SK-N-SH treated with all-trans-retinoic acid at 6 μM for 48 hours (cell line): ENCODE measurements at regions not wholly inside any gene's neighbourhood (a gene's known extent, or its start where the extent isn't known, plus 50 kb on each side); places are given as distances from the start of the nearest gene placed in this dataset.

Experiments
- ATAC-seq: fragments of 200-7000 bp; cut with Tn5 transposase; 3 replicates; pipeline ENCODE4 v1.9.1; 2020; ENCODE audit warnings: mild to moderate bottlenecking, moderate library complexity
- ARNTL ChIP-seq: fragments of 450-650 bp; formaldehyde crosslinking; IDR thresholded peaks from 2 replicates; pipeline ENCODE4 v1.5.0; 2020; ENCODE audit warnings: low read depth, mild to moderate bottlenecking, moderate library complexity, borderline replicate concordance
- BACH2 ChIP-seq: fragments of 250-450 bp; sonication (Bioruptor Pico); IDR thresholded peaks from 2 replicates; pipeline ENCODE4 v1.9.0; 2021; ENCODE audit warnings: mild to moderate bottlenecking, borderline replicate concordance
- ISL1 ChIP-seq: fragments of 250-450 bp; sonication (Bioruptor Pico); IDR thresholded peaks from 2 replicates; pipeline ENCODE4 v2.1.2; 2022; ENCODE audit warnings: mild to moderate bottlenecking, moderate library complexity
- PPARA ChIP-seq: fragments of 250-450 bp; sonication (Bioruptor Pico); IDR thresholded peaks from 2 replicates; pipeline ENCODE4 v1.5.0; 2020; ENCODE audit warnings: mild to moderate bottlenecking, borderline replicate concordance
- SNAI2 ChIP-seq: fragments of 250-450 bp; sonication (Bioruptor Pico); IDR thresholded peaks from 2 replicates; pipeline ENCODE4 v1.5.0; 2020; ENCODE audit warnings: mild to moderate bottlenecking, moderate library complexity
- TCF4 ChIP-seq: fragments of 250-450 bp; sonication (Bioruptor Pico); IDR thresholded peaks from 2 replicates; pipeline ENCODE4 v1.8.0; 2021; ENCODE audit warnings: mild to moderate bottlenecking, moderate library complexity, borderline replicate concordance
- ZC3H10 ChIP-seq: fragments of 250-450 bp; sonication (Bioruptor Pico); IDR thresholded peaks from 2 replicates; pipeline ENCODE4 v1.5.1; 2021; ENCODE audit warnings: mild to moderate bottlenecking, moderate library complexity
- ZFP3 ChIP-seq: fragments of 250-450 bp; sonication (Bioruptor Pico); IDR thresholded peaks from 2 replicates; pipeline ENCODE4 v1.5.0; 2020; ENCODE audit warnings: mild to moderate bottlenecking, moderate library complexity
- ZFP30 ChIP-seq: fragments of 450-650 bp; formaldehyde crosslinking; IDR thresholded peaks from 2 replicates; pipeline ENCODE4 v1.5.0; 2022; ENCODE audit warnings: mild to moderate bottlenecking, moderate library complexity
- ZNF565 ChIP-seq: fragments of 450-650 bp; formaldehyde crosslinking; conservative IDR thresholded peaks from 2 replicates; pipeline ENCODE4 v1.5.0; 2020; ENCODE audit warnings: low read depth, mild to moderate bottlenecking, moderate library complexity
- ZNF70 ChIP-seq: fragments of 450-650 bp; formaldehyde crosslinking; IDR thresholded peaks from 2 replicates; pipeline ENCODE4 v1.5.0; 2020; ENCODE audit warnings: mild to moderate bottlenecking, moderate library complexity
- ZNF8 ChIP-seq: fragments of 450-650 bp; formaldehyde crosslinking; IDR thresholded peaks from 2 replicates; pipeline ENCODE4 v1.5.0; 2020; ENCODE audit warnings: mild to moderate bottlenecking, moderate library complexity
- TF ChIP-seq, protein P1 (sequence below): fragments of 250-450 bp; sonication (Bioruptor Pico); IDR thresholded peaks from 2 replicates; pipeline ENCODE4 v1.5.1; 2020; ENCODE audit warnings: low read depth, mild to moderate bottlenecking, moderate library complexity
- TF ChIP-seq, protein P2 (sequence below): fragments of 250-450 bp; sonication (Bioruptor Pico); IDR thresholded peaks from 2 replicates; pipeline ENCODE4 v1.5.1; 2021; ENCODE audit warnings: mild to moderate bottlenecking, moderate library complexity
- TF ChIP-seq, protein P3 (sequence below): fragments of 250-450 bp; sonication (Bioruptor Pico); IDR thresholded peaks from 2 replicates; pipeline ENCODE4 v1.8.0; 2021; ENCODE audit warnings: low read depth, mild to moderate bottlenecking, moderate library complexity, borderline replicate concordance
- TF ChIP-seq, protein P4 (sequence below): fragments of 250-450 bp; sonication (Bioruptor Pico); IDR thresholded peaks from 2 replicates; pipeline ENCODE4 v1.8.0; 2020; ENCODE audit warnings: mild to moderate bottlenecking, moderate library complexity, borderline replicate concordance
- TF ChIP-seq, protein P5 (sequence below): fragments of 250-450 bp; sonication (Bioruptor Pico); IDR thresholded peaks from 2 replicates; pipeline ENCODE4 v1.5.0; 2020; ENCODE audit warnings: mild to moderate bottlenecking, moderate library complexity

DNA sequence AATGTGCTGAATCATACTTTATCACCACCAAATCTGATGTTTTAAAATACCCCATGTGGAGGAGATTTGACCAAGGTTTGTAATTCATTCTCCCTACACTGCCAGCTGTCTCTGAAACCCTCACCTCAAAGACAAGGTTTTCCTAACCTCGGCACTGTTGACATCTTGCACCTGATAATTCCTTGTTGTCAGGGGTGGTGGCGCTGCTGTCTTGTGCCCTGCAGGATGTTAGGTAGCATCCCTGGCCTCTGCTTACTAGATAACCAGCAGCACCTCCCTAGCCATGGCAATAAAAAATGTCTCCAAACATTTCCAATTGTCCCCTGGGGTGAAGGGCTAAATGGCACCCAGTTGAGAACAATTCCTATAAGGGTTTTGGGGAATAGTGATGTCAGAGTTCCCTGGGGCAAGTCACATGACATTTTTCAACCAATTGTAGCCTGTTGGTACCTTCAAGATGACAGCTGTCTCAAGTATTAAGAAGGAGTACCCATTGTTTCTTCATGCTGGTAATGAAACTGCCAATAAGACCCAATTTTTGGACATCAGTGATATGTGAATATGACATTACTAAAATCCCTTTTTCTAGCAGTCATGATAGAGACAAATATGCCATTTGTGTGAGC lies 160.6 kb upstream of the PLCXD3 start:
- ATAC-seq = no peak

DNA sequence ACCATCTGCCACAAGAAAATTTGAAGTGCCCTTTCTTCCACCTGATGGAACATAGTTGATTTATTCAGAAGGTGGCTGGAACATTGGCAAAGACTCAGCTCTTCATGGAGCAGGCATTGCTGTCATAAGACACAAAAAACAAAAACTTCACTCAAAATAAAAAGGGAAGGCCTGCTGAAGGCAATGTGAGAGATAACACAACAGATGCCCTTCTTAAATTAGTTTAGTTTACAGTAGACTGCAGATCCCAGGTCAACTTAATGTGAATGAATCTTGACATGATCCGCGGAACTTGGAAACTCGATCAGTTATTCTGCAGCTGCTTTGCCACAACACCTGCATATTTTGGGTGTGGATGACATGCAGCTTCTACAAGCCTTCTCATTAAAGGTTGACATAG lies 159.8 kb upstream of the PLCXD3 start:
- ATAC-seq = no peak
- TF ChIP-seq ZNF8 (CRISPR knock-in tag) (no peak), ZNF70 (CRISPR knock-in tag) (no peak), PPARA (CRISPR knock-in tag) (no peak), ARNTL (CRISPR knock-in tag) (no peak), ZFP3 (no peak), ZNF565 (CRISPR knock-in tag) (no peak), BACH2 (CRISPR knock-in tag) (no peak), ISL1 (CRISPR knock-in tag) (0 out of 2 replicates have a peak, but pooled peaks have one; percentile 11), SNAI2 (no peak), ZC3H10 (CRISPR knock-in tag) (no peak), TCF4 (CRISPR knock-in tag) (peak; percentile 56; the same call in 1 of the 2 replicates)
- TF ChIP-seq, protein P1, sequence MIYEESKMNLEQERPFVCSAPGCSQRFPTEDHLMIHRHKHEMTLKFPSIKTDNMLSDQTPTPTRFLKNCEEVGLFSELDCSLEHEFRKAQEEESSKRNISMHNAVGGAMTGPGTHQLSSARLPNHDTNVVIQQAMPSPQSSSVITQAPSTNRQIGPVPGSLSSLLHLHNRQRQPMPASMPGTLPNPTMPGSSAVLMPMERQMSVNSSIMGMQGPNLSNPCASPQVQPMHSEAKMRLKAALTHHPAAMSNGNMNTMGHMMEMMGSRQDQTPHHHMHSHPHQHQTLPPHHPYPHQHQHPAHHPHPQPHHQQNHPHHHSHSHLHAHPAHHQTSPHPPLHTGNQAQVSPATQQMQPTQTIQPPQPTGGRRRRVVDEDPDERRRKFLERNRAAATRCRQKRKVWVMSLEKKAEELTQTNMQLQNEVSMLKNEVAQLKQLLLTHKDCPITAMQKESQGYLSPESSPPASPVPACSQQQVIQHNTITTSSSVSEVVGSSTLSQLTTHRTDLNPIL (CRISPR knock-in tag) = no peak
- TF ChIP-seq, protein P2, sequence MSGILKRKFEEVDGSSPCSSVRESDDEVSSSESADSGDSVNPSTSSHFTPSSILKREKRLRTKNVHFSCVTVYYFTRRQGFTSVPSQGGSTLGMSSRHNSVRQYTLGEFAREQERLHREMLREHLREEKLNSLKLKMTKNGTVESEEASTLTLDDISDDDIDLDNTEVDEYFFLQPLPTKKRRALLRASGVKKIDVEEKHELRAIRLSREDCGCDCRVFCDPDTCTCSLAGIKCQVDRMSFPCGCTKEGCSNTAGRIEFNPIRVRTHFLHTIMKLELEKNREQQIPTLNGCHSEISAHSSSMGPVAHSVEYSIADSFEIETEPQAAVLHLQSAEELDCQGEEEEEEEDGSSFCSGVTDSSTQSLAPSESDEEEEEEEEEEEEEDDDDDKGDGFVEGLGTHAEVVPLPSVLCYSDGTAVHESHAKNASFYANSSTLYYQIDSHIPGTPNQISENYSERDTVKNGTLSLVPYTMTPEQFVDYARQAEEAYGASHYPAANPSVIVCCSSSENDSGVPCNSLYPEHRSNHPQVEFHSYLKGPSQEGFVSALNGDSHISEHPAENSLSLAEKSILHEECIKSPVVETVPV = no peak
- TF ChIP-seq, protein P3, sequence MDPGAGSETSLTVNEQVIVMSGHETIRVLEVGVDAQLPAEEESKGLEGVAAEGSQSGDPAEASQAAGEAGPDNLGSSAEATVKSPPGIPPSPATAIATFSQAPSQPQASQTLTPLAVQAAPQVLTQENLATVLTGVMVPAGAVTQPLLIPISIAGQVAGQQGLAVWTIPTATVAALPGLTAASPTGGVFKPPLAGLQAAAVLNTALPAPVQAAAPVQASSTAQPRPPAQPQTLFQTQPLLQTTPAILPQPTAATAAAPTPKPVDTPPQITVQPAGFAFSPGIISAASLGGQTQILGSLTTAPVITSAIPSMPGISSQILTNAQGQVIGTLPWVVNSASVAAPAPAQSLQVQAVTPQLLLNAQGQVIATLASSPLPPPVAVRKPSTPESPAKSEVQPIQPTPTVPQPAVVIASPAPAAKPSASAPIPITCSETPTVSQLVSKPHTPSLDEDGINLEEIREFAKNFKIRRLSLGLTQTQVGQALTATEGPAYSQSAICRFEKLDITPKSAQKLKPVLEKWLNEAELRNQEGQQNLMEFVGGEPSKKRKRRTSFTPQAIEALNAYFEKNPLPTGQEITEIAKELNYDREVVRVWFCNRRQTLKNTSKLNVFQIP (CRISPR knock-in tag) = no peak
- TF ChIP-seq, protein P4, sequence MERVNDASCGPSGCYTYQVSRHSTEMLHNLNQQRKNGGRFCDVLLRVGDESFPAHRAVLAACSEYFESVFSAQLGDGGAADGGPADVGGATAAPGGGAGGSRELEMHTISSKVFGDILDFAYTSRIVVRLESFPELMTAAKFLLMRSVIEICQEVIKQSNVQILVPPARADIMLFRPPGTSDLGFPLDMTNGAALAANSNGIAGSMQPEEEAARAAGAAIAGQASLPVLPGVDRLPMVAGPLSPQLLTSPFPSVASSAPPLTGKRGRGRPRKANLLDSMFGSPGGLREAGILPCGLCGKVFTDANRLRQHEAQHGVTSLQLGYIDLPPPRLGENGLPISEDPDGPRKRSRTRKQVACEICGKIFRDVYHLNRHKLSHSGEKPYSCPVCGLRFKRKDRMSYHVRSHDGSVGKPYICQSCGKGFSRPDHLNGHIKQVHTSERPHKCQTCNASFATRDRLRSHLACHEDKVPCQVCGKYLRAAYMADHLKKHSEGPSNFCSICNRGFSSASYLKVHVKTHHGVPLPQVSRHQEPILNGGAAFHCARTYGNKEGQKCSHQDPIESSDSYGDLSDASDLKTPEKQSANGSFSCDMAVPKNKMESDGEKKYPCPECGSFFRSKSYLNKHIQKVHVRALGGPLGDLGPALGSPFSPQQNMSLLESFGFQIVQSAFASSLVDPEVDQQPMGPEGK (CRISPR knock-in tag) = no peak

More for the DNA sequence above, 160.6 kb upstream of the PLCXD3 start:
- TF ChIP-seq, protein P5, sequence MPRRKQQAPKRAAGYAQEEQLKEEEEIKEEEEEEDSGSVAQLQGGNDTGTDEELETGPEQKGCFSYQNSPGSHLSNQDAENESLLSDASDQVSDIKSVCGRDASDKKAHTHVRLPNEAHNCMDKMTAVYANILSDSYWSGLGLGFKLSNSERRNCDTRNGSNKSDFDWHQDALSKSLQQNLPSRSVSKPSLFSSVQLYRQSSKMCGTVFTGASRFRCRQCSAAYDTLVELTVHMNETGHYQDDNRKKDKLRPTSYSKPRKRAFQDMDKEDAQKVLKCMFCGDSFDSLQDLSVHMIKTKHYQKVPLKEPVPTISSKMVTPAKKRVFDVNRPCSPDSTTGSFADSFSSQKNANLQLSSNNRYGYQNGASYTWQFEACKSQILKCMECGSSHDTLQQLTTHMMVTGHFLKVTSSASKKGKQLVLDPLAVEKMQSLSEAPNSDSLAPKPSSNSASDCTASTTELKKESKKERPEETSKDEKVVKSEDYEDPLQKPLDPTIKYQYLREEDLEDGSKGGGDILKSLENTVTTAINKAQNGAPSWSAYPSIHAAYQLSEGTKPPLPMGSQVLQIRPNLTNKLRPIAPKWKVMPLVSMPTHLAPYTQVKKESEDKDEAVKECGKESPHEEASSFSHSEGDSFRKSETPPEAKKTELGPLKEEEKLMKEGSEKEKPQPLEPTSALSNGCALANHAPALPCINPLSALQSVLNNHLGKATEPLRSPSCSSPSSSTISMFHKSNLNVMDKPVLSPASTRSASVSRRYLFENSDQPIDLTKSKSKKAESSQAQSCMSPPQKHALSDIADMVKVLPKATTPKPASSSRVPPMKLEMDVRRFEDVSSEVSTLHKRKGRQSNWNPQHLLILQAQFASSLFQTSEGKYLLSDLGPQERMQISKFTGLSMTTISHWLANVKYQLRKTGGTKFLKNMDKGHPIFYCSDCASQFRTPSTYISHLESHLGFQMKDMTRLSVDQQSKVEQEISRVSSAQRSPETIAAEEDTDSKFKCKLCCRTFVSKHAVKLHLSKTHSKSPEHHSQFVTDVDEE (CRISPR knock-in tag) = no peak
- TF ChIP-seq, protein P4 (CRISPR knock-in tag) = no peak
- TF ChIP-seq SNAI2 = no peak
- no peak for TF ChIP-seq ZFP30
- TF ChIP-seq BACH2 (CRISPR knock-in tag) = no peak
- TF ChIP-seq, protein P3 (CRISPR knock-in tag) = no peak
- TF ChIP-seq ZNF8 (CRISPR knock-in tag) = no peak
- TF ChIP-seq, protein P1 (CRISPR knock-in tag) = no peak
